K562 (cell line): ENCODE measurements at regions not wholly inside any gene's neighbourhood (a gene's known extent, or its start where the extent isn't known, plus 50 kb on each side); places are given as distances from the start of the nearest gene placed in this dataset.

ENCODE experiments used
- HMGXB4 ChIP-seq: sonication (generic); formaldehyde crosslinking; IDR thresholded peaks from 2 replicates; pipeline ENCODE4 v1.8.1; 2023; ENCODE audit warnings: mild to moderate bottlenecking, missing genetic modification reagents
- JUN ChIP-seq, 2 experiments: sonication (generic) in 1 of 2; formaldehyde crosslinking in 1 of 2; IDR thresholded peaks; 2 replicates each; pipeline versions ENCODE4 v1.6.1 to v1.8.0; 2012 to 2022; ENCODE audit warnings: borderline replicate concordance in 2 of 2, mild to moderate bottlenecking in 2 of 2, improper control_type of control experiment in 1 of 2, low read depth in 1 of 2, low read length in 1 of 2, missing genetic modification reagents in 1 of 2
- L3MBTL2 ChIP-seq: fragments of 450-650 bp; IDR thresholded peaks from 2 replicates; pipeline ENCODE4 v1.6.1; 2016; ENCODE audit warnings: mild to moderate bottlenecking, moderate library complexity
- MAFG ChIP-seq: fragments of 450-650 bp; conservative IDR thresholded peaks from 2 replicates; pipeline ENCODE4 v1.6.1; 2016; ENCODE audit warnings: missing genetic modification characterization, missing compliant biosample characterization
- PHB2 ChIP-seq: fragments of 450-650 bp; IDR thresholded peaks from 2 replicates; pipeline ENCODE4 v1.6.1; 2017; ENCODE audit warnings: low read depth
- SMARCC2 ChIP-seq: fragments of 450-650 bp; IDR thresholded peaks from 2 replicates; pipeline ENCODE4 v1.6.1; 2017; ENCODE audit warnings: antibody characterized with exemption, moderate library complexity, mild to moderate bottlenecking, low read depth
- TEAD4 ChIP-seq, 2 experiments: sonication (generic) in 1 of 2; formaldehyde crosslinking in 1 of 2; IDR thresholded peaks; 2 replicates each; pipeline versions ENCODE4 v1.6.1 to v1.8.0; 2012 to 2022; ENCODE audit warnings: borderline replicate concordance in 1 of 2, inconsistent platforms in 1 of 2, low read length in 1 of 2, mild to moderate bottlenecking in 1 of 2, missing genetic modification reagents in 1 of 2
- ZNF717 ChIP-seq: fragments of 250-450 bp; sonication (Bioruptor Pico); IDR thresholded peaks from 2 replicates; pipeline ENCODE4 v1.5.0; 2021
- TF ChIP-seq, protein P1 (sequence below): fragments of 200-800 bp; sonication (Bioruptor generic); IDR thresholded peaks from 2 replicates; pipeline ENCODE4 v1.6.1; 2016; ENCODE audit warnings: missing genetic modification characterization, missing compliant biosample characterization
- TF ChIP-seq, protein P2 (sequence below): sonication (generic); formaldehyde crosslinking; IDR thresholded peaks from 2 replicates; pipeline ENCODE4 v1.8.0; 2022; ENCODE audit warnings: missing genetic modification reagents, mild to moderate bottlenecking, borderline replicate concordance
- TF ChIP-seq, protein P3 (sequence below): fragments of 250-450 bp; sonication (Bioruptor Pico); IDR thresholded peaks from 2 replicates; pipeline ENCODE4 v1.8.0; 2021; ENCODE audit warnings: moderate library complexity, mild to moderate bottlenecking, inconsistent platforms

DNA sequence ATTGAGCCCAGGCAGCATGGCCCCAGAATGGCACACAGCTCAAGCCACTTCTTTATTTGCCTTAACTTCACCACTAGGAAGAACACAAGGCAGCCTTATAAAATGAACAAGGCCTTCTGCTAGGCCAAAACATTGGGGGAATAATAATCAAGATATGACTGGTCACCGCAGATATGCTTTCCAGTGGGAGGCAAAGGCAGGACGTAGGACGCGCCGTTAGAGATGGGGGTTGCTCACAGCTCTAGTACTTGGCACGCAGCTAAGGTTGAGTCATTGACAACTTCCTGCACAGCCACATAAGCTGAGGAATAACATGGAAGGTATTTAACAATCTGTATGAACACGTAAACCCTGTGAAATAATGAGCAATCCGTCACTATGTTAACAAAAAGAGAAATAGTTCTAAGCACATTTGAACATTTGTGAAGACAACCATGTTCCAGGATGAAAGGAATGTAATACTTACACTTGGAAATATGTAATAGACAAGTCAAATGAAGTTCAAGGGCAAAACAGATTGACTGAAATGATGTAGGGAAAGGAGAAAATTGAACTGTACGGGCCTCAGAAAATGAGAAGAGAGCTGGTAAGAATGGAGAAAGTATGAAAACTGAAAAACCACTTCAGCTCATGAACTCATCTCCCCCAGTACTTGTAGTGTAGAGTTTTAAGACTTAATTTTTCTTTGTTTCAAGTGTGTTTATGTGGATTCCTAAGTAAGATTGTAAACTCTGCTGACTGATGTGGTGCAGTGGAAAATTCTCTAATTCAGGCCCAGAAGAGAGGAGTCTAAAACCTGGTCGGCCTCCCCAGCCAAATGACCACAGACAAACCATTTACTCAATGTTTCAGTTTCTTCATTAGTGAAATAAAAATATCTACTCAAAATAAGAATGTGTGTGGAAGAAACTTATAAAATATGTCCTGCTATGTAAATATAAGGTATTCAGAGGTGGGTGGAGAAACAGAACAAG, 59.3 kb upstream of the CCDC91 start (continued):
- TF ChIP-seq, protein P1, sequence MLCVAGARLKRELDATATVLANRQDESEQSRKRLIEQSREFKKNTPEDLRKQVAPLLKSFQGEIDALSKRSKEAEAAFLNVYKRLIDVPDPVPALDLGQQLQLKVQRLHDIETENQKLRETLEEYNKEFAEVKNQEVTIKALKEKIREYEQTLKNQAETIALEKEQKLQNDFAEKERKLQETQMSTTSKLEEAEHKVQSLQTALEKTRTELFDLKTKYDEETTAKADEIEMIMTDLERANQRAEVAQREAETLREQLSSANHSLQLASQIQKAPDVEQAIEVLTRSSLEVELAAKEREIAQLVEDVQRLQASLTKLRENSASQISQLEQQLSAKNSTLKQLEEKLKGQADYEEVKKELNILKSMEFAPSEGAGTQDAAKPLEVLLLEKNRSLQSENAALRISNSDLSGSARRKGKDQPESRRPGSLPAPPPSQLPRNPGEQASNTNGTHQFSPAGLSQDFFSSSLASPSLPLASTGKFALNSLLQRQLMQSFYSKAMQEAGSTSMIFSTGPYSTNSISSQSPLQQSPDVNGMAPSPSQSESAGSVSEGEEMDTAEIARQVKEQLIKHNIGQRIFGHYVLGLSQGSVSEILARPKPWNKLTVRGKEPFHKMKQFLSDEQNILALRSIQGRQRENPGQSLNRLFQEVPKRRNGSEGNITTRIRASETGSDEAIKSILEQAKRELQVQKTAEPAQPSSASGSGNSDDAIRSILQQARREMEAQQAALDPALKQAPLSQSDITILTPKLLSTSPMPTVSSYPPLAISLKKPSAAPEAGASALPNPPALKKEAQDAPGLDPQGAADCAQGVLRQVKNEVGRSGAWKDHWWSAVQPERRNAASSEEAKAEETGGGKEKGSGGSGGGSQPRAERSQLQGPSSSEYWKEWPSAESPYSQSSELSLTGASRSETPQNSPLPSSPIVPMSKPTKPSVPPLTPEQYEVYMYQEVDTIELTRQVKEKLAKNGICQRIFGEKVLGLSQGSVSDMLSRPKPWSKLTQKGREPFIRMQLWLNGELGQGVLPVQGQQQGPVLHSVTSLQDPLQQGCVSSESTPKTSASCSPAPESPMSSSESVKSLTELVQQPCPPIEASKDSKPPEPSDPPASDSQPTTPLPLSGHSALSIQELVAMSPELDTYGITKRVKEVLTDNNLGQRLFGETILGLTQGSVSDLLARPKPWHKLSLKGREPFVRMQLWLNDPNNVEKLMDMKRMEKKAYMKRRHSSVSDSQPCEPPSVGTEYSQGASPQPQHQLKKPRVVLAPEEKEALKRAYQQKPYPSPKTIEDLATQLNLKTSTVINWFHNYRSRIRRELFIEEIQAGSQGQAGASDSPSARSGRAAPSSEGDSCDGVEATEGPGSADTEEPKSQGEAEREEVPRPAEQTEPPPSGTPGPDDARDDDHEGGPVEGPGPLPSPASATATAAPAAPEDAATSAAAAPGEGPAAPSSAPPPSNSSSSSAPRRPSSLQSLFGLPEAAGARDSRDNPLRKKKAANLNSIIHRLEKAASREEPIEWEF: no peak
- TF ChIP-seq SMARCC2: peak; percentile 79; the same call in 1 of the 2 replicates
- peak; percentile 66; the same call in 1 of the 2 replicates for TF ChIP-seq L3MBTL2
- no peak for TF ChIP-seq PHB2
- no peak for TF ChIP-seq ZNF717
- TF ChIP-seq JUN (IDR thresholded peaks at IDR 0.05; ENCODE audit: borderline replicate concordance, low read depth, low read length): peak; percentile 93
- TF ChIP-seq JUN (CRISPR knock-in tag; IDR thresholded peaks at IDR 0.05; ENCODE audit: borderline replicate concordance): 0 out of 2 replicates have a peak, but pooled peaks have one; percentile 20
- TF ChIP-seq TEAD4 (IDR thresholded peaks at IDR 0.05; ENCODE audit: low read length): peak; percentile 88
- TF ChIP-seq TEAD4 (CRISPR knock-in tag; IDR thresholded peaks at IDR 0.05; ENCODE audit: borderline replicate concordance): no peak
- no peak for TF ChIP-seq MAFG
- TF ChIP-seq, protein P2, sequence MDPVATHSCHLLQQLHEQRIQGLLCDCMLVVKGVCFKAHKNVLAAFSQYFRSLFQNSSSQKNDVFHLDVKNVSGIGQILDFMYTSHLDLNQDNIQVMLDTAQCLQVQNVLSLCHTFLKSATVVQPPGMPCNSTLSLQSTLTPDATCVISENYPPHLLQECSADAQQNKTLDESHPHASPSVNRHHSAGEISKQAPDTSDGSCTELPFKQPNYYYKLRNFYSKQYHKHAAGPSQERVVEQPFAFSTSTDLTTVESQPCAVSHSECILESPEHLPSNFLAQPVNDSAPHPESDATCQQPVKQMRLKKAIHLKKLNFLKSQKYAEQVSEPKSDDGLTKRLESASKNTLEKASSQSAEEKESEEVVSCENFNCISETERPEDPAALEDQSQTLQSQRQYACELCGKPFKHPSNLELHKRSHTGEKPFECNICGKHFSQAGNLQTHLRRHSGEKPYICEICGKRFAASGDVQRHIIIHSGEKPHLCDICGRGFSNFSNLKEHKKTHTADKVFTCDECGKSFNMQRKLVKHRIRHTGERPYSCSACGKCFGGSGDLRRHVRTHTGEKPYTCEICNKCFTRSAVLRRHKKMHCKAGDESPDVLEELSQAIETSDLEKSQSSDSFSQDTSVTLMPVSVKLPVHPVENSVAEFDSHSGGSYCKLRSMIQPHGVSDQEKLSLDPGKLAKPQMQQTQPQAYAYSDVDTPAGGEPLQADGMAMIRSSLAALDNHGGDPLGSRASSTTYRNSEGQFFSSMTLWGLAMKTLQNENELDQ: no peak
- TF ChIP-seq, protein P3, sequence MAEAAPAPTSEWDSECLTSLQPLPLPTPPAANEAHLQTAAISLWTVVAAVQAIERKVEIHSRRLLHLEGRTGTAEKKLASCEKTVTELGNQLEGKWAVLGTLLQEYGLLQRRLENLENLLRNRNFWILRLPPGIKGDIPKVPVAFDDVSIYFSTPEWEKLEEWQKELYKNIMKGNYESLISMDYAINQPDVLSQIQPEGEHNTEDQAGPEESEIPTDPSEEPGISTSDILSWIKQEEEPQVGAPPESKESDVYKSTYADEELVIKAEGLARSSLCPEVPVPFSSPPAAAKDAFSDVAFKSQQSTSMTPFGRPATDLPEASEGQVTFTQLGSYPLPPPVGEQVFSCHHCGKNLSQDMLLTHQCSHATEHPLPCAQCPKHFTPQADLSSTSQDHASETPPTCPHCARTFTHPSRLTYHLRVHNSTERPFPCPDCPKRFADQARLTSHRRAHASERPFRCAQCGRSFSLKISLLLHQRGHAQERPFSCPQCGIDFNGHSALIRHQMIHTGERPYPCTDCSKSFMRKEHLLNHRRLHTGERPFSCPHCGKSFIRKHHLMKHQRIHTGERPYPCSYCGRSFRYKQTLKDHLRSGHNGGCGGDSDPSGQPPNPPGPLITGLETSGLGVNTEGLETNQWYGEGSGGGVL (CRISPR knock-in tag): no peak
- no peak for TF ChIP-seq HMGXB4 (CRISPR knock-in tag)
